SK-N-DZ (cell line): ENCODE measurements at regions not wholly inside any gene's neighbourhood (a gene's known extent, or its start where the extent isn't known, plus 50 kb on each side); places are given as distances from the start of the nearest gene placed in this dataset.
"Not testable (repeated sequence)": the region's sequence is repeated elsewhere in the genome, so short reads cannot be mapped to it uniquely, and the experiment has no call there.

Experiments used
- DNase-seq: peaks from one replicate; pipeline ENCODE4 v3.0.0-alpha.2; 2015; ENCODE audit warnings: low spot score

- DNase-seq = no peak
Measured at GRCh38 chr16:13798211-13798610, 121.7 kb upstream of the ERCC4 start.

GRCh38 chr16:13803974-13804373 is 116.0 kb upstream of the ERCC4 start:
- no peak for DNase-seq

- no peak for DNase-seq
Measured at GRCh38 chr16:13805951-13806350, 114.0 kb upstream of the ERCC4 start.

GRCh38 chr16:13806671-13807070 is 113.3 kb upstream of the ERCC4 start:
- no peak for DNase-seq

GRCh38 chr16:13808102-13808501 is 111.9 kb upstream of the ERCC4 start:
- no peak for DNase-seq

- no peak for DNase-seq
Measured at GRCh38 chr16:13809765-13810164, 110.2 kb upstream of the ERCC4 start.

- DNase-seq = no peak
Measured at GRCh38 chr16:13811834-13812233, 108.1 kb upstream of the ERCC4 start.

- no peak for DNase-seq
Measured at GRCh38 chr16:13816701-13817100, 103.3 kb upstream of the ERCC4 start.

- no peak for DNase-seq
Measured at GRCh38 chr16:13823501-13823900, 96.5 kb upstream of the ERCC4 start.

- no peak for DNase-seq
Measured at GRCh38 chr16:13829697-13830299, 90.2 kb upstream of the ERCC4 start.

GRCh38 chr16:13833515-13833914 is 86.4 kb upstream of the ERCC4 start:
- DNase-seq = no peak

- no peak for DNase-seq
Measured at GRCh38 chr16:13835387-13835786, 84.6 kb upstream of the ERCC4 start.

GRCh38 chr16:13835935-13836730 is 83.8 kb upstream of the ERCC4 start:
- DNase-seq = no peak

- DNase-seq = no peak
Measured at GRCh38 chr16:13838401-13839190, 81.4 kb upstream of the ERCC4 start.

GRCh38 chr16:13839577-13839976 is 80.4 kb upstream of the ERCC4 start:
- DNase-seq = no peak

GRCh38 chr16:13845232-13845631 is 74.7 kb upstream of the ERCC4 start:
- no peak for DNase-seq

- no peak for DNase-seq
Measured at GRCh38 chr16:13848795-13849194, 71.2 kb upstream of the ERCC4 start.

- not testable (repeated sequence) for DNase-seq
Measured at GRCh38 chr16:13850173-13850572, 69.8 kb upstream of the ERCC4 start.

GRCh38 chr16:13852827-13853226 is 67.1 kb upstream of the ERCC4 start:
- no peak for DNase-seq

- no peak for DNase-seq
Measured at GRCh38 chr16:13856398-13856797, 63.6 kb upstream of the ERCC4 start.

GRCh38 chr16:13856811-13857511 is 63.0 kb upstream of the ERCC4 start:
- no peak for DNase-seq
